HepG2 (cell line): ENCODE measurements at regions not wholly inside any gene's neighbourhood (a gene's known extent, or its start where the extent isn't known, plus 50 kb on each side); places are given as distances from the start of the nearest gene placed in this dataset.

ENCODE experiments used
- ESRRA ChIP-seq: sonication (generic); formaldehyde crosslinking; IDR thresholded peaks from 2 replicates; pipeline ENCODE4 v1.5.1; 2020; ENCODE audit warnings: mild to moderate bottlenecking, low read depth, missing genetic modification reagents
- FOXP1 ChIP-seq, 2 experiments: fragments of 450-650 bp in 1 of 2; IDR thresholded peaks; 2 replicates each; pipeline ENCODE4 v1.6.1; 2017 to 2018; ENCODE audit warnings: antibody characterized with exemption in 1 of 2
- PHF20 ChIP-seq: sonication (generic); formaldehyde crosslinking; IDR thresholded peaks from 2 replicates; pipeline ENCODE4 v1.5.0; 2020; ENCODE audit warnings: mild to moderate bottlenecking, missing genetic modification reagents
- SIN3B ChIP-seq: fragments of 150-350 bp; IDR thresholded peaks from 2 replicates; pipeline ENCODE4 v1.6.1; 2014; ENCODE audit warnings: low read length
- ZFY ChIP-seq: sonication (generic); formaldehyde crosslinking; IDR thresholded peaks from 2 replicates; pipeline ENCODE4 v1.4.0; 2020; ENCODE audit warnings: missing genetic modification reagents
- ZNF329 ChIP-seq: sonication (generic); formaldehyde crosslinking; IDR thresholded peaks from 2 replicates; pipeline ENCODE4 v1.9.0; 2021; ENCODE audit warnings: low read depth, mild to moderate bottlenecking, missing genetic modification reagents
- ZNF333 ChIP-seq: sonication (generic); formaldehyde crosslinking; IDR thresholded peaks from 2 replicates; pipeline ENCODE4 v1.4.0; 2020; ENCODE audit warnings: mild to moderate bottlenecking, missing genetic modification reagents, borderline replicate concordance
- ZNF552 ChIP-seq: sonication (generic); formaldehyde crosslinking; IDR thresholded peaks from 2 replicates; pipeline ENCODE4 v1.9.0; 2022; ENCODE audit warnings: missing genetic modification reagents, mild to moderate bottlenecking, borderline replicate concordance
- ZNF589 ChIP-seq: sonication (generic); formaldehyde crosslinking; conservative IDR thresholded peaks from 2 replicates; pipeline ENCODE4 v1.8.0; 2022; ENCODE audit warnings: mild to moderate bottlenecking, moderate library complexity, missing genetic modification reagents
- ZNF720 ChIP-seq: sonication (generic); formaldehyde crosslinking; IDR thresholded peaks from 2 replicates; pipeline ENCODE4 v1.4.0; 2020; ENCODE audit warnings: missing genetic modification reagents
- ZNF772 ChIP-seq: sonication (generic); formaldehyde crosslinking; IDR thresholded peaks from 2 replicates; pipeline ENCODE4 v1.5.0; 2020; ENCODE audit warnings: mild to moderate bottlenecking, missing genetic modification reagents
- ZNF792 ChIP-seq: IDR thresholded peaks from 2 replicates; pipeline ENCODE4 v1.6.1; 2016
- ZNF816 ChIP-seq: sonication (generic); formaldehyde crosslinking; IDR thresholded peaks from 2 replicates; pipeline ENCODE4 v1.8.0; 2022; ENCODE audit warnings: missing genetic modification reagents, mild to moderate bottlenecking, borderline replicate concordance
- ZNF879 ChIP-seq: sonication (generic); formaldehyde crosslinking; IDR thresholded peaks from 2 replicates; pipeline ENCODE4 v1.8.1; 2023; ENCODE audit warnings: missing genetic modification reagents
- TF ChIP-seq, protein P1 (sequence below): sonication (generic); formaldehyde crosslinking; conservative IDR thresholded peaks from 2 replicates; pipeline ENCODE4 v1.4.0; 2020; ENCODE audit warnings: missing genetic modification reagents
- TF ChIP-seq, protein P2 (sequence below): sonication (generic); formaldehyde crosslinking; IDR thresholded peaks from 2 replicates; pipeline ENCODE4 v1.5.0; 2020; ENCODE audit warnings: mild to moderate bottlenecking, missing genetic modification reagents
- TF ChIP-seq, protein P3 (sequence below): sonication (generic); formaldehyde crosslinking; IDR thresholded peaks from 2 replicates; pipeline ENCODE4 v1.5.1; 2020; ENCODE audit warnings: mild to moderate bottlenecking, missing genetic modification reagents, borderline replicate concordance
- TF ChIP-seq, protein P4 (sequence below): IDR thresholded peaks from 2 replicates; pipeline ENCODE4 v1.6.1; 2016; ENCODE audit warnings: mild to moderate bottlenecking
- TF ChIP-seq, protein P5 (sequence below): sonication (generic); formaldehyde crosslinking; IDR thresholded peaks from 2 replicates; pipeline ENCODE4 v1.8.0; 2022; ENCODE audit warnings: mild to moderate bottlenecking, missing genetic modification reagents; ENCODE audit not compliant: insufficient replicate concordance

DNA sequence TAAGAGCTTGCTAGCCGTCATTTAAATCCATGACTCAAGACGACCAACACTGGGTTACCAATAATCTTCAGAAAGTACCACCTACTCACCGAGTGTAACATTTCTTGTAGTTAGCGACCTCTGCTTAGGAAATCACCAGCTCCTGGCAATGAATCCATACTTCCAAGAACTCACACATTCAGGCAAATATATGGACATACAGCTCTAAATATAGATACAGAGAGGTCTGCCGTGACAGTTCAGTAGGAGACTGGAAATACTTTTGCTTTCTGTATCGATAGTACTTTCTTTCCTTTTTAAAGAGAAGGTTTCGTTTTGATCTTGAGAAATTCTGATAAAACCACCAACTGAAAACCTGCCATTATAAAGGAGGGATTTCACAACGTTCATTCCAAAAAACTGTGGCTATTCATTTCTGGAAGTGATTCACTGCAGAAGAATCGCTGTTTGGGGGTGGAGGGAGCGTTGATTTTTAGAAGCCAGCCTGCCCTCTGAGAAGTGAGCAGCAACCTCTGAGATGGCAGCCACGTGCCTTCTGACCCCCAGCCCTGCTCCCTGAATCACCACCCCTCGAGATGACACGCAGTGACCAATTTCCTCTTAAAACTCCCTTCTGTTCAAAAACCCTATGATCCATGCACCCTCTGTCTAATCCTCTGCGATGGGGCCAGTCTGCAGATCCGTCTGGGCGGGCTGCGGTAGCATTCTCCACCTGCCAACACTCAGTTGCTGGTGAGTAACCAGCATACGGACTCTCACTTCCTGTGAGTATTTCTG, 179.0 kb upstream of the KLF14 start (continued):
- no peak for TF ChIP-seq ZNF552 (CRISPR knock-in tag)
- TF ChIP-seq ZNF333 = no peak
- TF ChIP-seq, protein P1, sequence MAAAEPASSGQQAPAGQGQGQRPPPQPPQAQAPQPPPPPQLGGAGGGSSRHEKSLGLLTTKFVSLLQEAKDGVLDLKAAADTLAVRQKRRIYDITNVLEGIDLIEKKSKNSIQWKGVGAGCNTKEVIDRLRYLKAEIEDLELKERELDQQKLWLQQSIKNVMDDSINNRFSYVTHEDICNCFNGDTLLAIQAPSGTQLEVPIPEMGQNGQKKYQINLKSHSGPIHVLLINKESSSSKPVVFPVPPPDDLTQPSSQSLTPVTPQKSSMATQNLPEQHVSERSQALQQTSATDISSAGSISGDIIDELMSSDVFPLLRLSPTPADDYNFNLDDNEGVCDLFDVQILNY (CRISPR knock-in tag) = no peak
- TF ChIP-seq, protein P2, sequence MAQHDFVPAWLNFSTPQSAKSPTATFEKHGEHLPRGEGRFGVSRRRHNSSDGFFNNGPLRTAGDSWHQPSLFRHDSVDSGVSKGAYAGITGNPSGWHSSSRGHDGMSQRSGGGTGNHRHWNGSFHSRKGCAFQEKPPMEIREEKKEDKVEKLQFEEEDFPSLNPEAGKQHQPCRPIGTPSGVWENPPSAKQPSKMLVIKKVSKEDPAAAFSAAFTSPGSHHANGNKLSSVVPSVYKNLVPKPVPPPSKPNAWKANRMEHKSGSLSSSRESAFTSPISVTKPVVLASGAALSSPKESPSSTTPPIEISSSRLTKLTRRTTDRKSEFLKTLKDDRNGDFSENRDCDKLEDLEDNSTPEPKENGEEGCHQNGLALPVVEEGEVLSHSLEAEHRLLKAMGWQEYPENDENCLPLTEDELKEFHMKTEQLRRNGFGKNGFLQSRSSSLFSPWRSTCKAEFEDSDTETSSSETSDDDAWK (CRISPR knock-in tag) = no peak
- TF ChIP-seq, protein P3, sequence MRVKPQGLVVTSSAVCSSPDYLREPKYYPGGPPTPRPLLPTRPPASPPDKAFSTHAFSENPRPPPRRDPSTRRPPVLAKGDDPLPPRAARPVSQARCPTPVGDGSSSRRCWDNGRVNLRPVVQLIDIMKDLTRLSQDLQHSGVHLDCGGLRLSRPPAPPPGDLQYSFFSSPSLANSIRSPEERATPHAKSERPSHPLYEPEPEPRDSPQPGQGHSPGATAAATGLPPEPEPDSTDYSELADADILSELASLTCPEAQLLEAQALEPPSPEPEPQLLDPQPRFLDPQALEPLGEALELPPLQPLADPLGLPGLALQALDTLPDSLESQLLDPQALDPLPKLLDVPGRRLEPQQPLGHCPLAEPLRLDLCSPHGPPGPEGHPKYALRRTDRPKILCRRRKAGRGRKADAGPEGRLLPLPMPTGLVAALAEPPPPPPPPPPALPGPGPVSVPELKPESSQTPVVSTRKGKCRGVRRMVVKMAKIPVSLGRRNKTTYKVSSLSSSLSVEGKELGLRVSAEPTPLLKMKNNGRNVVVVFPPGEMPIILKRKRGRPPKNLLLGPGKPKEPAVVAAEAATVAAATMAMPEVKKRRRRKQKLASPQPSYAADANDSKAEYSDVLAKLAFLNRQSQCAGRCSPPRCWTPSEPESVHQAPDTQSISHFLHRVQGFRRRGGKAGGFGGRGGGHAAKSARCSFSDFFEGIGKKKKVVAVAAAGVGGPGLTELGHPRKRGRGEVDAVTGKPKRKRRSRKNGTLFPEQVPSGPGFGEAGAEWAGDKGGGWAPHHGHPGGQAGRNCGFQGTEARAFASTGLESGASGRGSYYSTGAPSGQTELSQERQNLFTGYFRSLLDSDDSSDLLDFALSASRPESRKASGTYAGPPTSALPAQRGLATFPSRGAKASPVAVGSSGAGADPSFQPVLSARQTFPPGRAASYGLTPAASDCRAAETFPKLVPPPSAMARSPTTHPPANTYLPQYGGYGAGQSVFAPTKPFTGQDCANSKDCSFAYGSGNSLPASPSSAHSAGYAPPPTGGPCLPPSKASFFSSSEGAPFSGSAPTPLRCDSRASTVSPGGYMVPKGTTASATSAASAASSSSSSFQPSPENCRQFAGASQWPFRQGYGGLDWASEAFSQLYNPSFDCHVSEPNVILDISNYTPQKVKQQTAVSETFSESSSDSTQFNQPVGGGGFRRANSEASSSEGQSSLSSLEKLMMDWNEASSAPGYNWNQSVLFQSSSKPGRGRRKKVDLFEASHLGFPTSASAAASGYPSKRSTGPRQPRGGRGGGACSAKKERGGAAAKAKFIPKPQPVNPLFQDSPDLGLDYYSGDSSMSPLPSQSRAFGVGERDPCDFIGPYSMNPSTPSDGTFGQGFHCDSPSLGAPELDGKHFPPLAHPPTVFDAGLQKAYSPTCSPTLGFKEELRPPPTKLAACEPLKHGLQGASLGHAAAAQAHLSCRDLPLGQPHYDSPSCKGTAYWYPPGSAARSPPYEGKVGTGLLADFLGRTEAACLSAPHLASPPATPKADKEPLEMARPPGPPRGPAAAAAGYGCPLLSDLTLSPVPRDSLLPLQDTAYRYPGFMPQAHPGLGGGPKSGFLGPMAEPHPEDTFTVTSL = no peak
- no peak for TF ChIP-seq ZFY
- no peak for TF ChIP-seq ZNF589 (CRISPR knock-in tag)
- TF ChIP-seq PHF20 = no peak
- TF ChIP-seq, protein P4, sequence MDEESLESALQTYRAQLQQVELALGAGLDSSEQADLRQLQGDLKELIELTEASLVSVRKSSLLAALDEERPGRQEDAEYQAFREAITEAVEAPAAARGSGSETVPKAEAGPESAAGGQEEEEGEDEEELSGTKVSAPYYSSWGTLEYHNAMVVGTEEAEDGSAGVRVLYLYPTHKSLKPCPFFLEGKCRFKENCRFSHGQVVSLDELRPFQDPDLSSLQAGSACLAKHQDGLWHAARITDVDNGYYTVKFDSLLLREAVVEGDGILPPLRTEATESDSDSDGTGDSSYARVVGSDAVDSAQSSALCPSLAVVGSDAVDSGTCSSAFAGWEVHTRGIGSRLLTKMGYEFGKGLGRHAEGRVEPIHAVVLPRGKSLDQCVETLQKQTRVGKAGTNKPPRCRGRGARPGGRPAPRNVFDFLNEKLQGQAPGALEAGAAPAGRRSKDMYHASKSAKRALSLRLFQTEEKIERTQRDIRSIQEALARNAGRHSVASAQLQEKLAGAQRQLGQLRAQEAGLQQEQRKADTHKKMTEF (CRISPR knock-in tag) = peak; percentile 30; the same call in 1 of the 2 replicates
- no peak for TF ChIP-seq FOXP1 (IDR thresholded peaks at IDR 0.05)
- no peak for TF ChIP-seq FOXP1 (CRISPR knock-in tag; IDR thresholded peaks at IDR 0.05)
- no peak for TF ChIP-seq ESRRA (CRISPR knock-in tag)
- no peak for TF ChIP-seq ZNF879 (CRISPR knock-in tag)
- TF ChIP-seq ZNF792 (CRISPR knock-in tag) = no peak
- no peak; the same call in 1 of the 2 replicates for TF ChIP-seq ZNF772 (CRISPR knock-in tag)
- TF ChIP-seq ZNF816 = no peak
- TF ChIP-seq ZNF720 (CRISPR knock-in tag) = no peak
- TF ChIP-seq ZNF329 = no peak
- no peak for TF ChIP-seq SIN3B
- TF ChIP-seq, protein P5, sequence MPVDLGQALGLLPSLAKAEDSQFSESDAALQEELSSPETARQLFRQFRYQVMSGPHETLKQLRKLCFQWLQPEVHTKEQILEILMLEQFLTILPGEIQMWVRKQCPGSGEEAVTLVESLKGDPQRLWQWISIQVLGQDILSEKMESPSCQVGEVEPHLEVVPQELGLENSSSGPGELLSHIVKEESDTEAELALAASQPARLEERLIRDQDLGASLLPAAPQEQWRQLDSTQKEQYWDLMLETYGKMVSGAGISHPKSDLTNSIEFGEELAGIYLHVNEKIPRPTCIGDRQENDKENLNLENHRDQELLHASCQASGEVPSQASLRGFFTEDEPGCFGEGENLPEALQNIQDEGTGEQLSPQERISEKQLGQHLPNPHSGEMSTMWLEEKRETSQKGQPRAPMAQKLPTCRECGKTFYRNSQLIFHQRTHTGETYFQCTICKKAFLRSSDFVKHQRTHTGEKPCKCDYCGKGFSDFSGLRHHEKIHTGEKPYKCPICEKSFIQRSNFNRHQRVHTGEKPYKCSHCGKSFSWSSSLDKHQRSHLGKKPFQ (CRISPR knock-in tag) = no peak
